HEK293T (cell line): ENCODE measurements at regions not wholly inside any gene's neighbourhood (a gene's known extent, or its start where the extent isn't known, plus 50 kb on each side); places are given as distances from the start of the nearest gene placed in this dataset.

ENCODE experiments used
- CTCF ChIA-PET: fragments of 350-600 bp; formaldehyde crosslinking; extraction: SDS; loops from one replicate; lab custom pipeline; 2021; ENCODE audit warnings: antibody characterized with exemption, inconsistent platforms; lab: Yijun Ruan, JAX
- POLR2A ChIA-PET: fragments of 350-600 bp; formaldehyde crosslinking; extraction: SDS; loops from one replicate; lab custom pipeline; 2020; ENCODE audit warnings: antibody characterized with exemption, inconsistent platforms; lab: Yijun Ruan, JAX
- DNase-seq: peaks from one replicate; pipeline ENCODE4 v3.0.0; 2012; ENCODE audit warnings: mixed read lengths; ENCODE audit errors: extremely low spot score
- ARNT ChIP-seq: fragments of 450-650 bp; IDR thresholded peaks from 2 replicates; pipeline ENCODE4 v1.6.1; 2017; ENCODE audit warnings: mild to moderate bottlenecking
- BHLHE40 ChIP-seq: fragments of 450-650 bp; IDR thresholded peaks from 2 replicates; pipeline ENCODE4 v1.6.1; 2016; ENCODE audit warnings: mild to moderate bottlenecking, moderate library complexity, borderline replicate concordance
- CTBP1 ChIP-seq: fragments of 450-650 bp; IDR thresholded peaks from 2 replicates; pipeline ENCODE4 v1.6.1; 2016; ENCODE audit warnings: borderline replicate concordance
- ELF4 ChIP-seq: fragments of 450-650 bp; IDR thresholded peaks from 2 replicates; pipeline ENCODE4 v1.6.1; 2017; ENCODE audit warnings: antibody characterized with exemption
- FOXA1 ChIP-seq: fragments of 450-650 bp; IDR thresholded peaks from 2 replicates; pipeline ENCODE4 v1.6.1; 2016; ENCODE audit warnings: mild to moderate bottlenecking
- FOXK2 ChIP-seq: fragments of 450-650 bp; IDR thresholded peaks from 2 replicates; pipeline ENCODE4 v1.6.1; 2016; ENCODE audit warnings: mild to moderate bottlenecking
- FOXM1 ChIP-seq: fragments of 450-650 bp; IDR thresholded peaks from 2 replicates; pipeline ENCODE4 v1.6.1; 2017; ENCODE audit warnings: mild to moderate bottlenecking, borderline replicate concordance
- HDGF ChIP-seq: fragments of 450-650 bp; IDR thresholded peaks from 2 replicates; pipeline ENCODE4 v1.6.1; 2017; ENCODE audit warnings: antibody characterized with exemption, borderline replicate concordance
- L3MBTL2 ChIP-seq: fragments of 450-650 bp; conservative IDR thresholded peaks from 2 replicates; pipeline ENCODE4 v1.6.1; 2016; ENCODE audit warnings: mild to moderate bottlenecking
- LEF1 ChIP-seq: fragments of 450-650 bp; IDR thresholded peaks from 2 replicates; pipeline ENCODE4 v1.6.1; 2017; ENCODE audit warnings: mild to moderate bottlenecking, borderline replicate concordance
- NFRKB ChIP-seq: fragments of 450-650 bp; IDR thresholded peaks from 2 replicates; pipeline ENCODE4 v1.6.1; 2016; ENCODE audit warnings: mild to moderate bottlenecking, moderate library complexity
- PKNOX1 ChIP-seq: fragments of 450-650 bp; IDR thresholded peaks from 2 replicates; pipeline ENCODE4 v1.6.1; 2016
- SP1 ChIP-seq: fragments of 450-650 bp; IDR thresholded peaks from 2 replicates; pipeline ENCODE4 v1.6.1; 2017
- SUZ12 ChIP-seq: fragments of 450-650 bp; IDR thresholded peaks from 2 replicates; pipeline ENCODE4 v1.6.1; 2016; ENCODE audit warnings: mild to moderate bottlenecking
- TARDBP ChIP-seq: fragments of 450-650 bp; IDR thresholded peaks from 2 replicates; pipeline ENCODE4 v1.6.1; 2016
- ZNF384 ChIP-seq: fragments of 450-650 bp; IDR thresholded peaks from 2 replicates; pipeline ENCODE4 v1.6.1; 2016

- no peak for TF ChIP-seq CTBP1
- no peak for TF ChIP-seq L3MBTL2
- TF ChIP-seq LEF1, result no peak
- TF ChIP-seq FOXA1, result no peak
- TF ChIP-seq SUZ12, result no peak
- TF ChIP-seq TARDBP, result no peak
- TF ChIP-seq SP1, result no peak
- no peak for TF ChIP-seq HDGF
- TF ChIP-seq FOXK2, result no peak
- no peak for TF ChIP-seq PKNOX1
- TF ChIP-seq NFRKB, result no peak
- TF ChIP-seq FOXM1, result no peak
- no peak for TF ChIP-seq BHLHE40
- no peak for TF ChIP-seq ELF4
- no peak for TF ChIP-seq ARNT
- TF ChIP-seq ZNF384, result no peak
- ChIA-PET POLR2A (no interaction called here), CTCF (no interaction called here)
- no peak for DNase-seq
Observed at GRCh38 chr5:18052569-18052968, 418.3 kb downstream of the TAF11L14 start.

GRCh38 chr5:18057725-18058124, 423.5 kb downstream of the TAF11L14 start:
- TF ChIP-seq PKNOX1 (no peak), SUZ12 (no peak), FOXA1 (no peak), HDGF (no peak)
- no peak for DNase-seq
- POLR2A ChIA-PET, result no interaction called here

GRCh38 chr5:18067615-18068014, 433.4 kb downstream of the TAF11L14 start:
- TF ChIP-seq HDGF, result no peak
- ChIA-PET CTCF (no interaction called here), POLR2A (no interaction called here)
- DNase-seq, result no peak

More at GRCh38 chr5:18057725-18058124, 423.5 kb downstream of the TAF11L14 start:
- CTCF ChIA-PET, result no interaction called here

- no peak for DNase-seq
- POLR2A ChIA-PET, result no interaction called here
- no peak for TF ChIP-seq FOXK2
- no peak for TF ChIP-seq CTBP1
- no peak for TF ChIP-seq TARDBP
- TF ChIP-seq NFRKB, result no peak
- no peak for TF ChIP-seq ARNT
- no peak for TF ChIP-seq LEF1
- no peak for TF ChIP-seq BHLHE40
- no peak for TF ChIP-seq SP1
- TF ChIP-seq L3MBTL2, result no peak
- no peak for TF ChIP-seq FOXA1
- no peak for TF ChIP-seq ELF4
- TF ChIP-seq HDGF, result no peak
- no peak for TF ChIP-seq SUZ12
- no peak for TF ChIP-seq PKNOX1
- CTCF ChIA-PET, result interaction anchor here (0.6 kb wide), 1 partner anchor 24 kb away, joined by 3 read pairs; no protein-coding TSS in a partner anchor
Observed at GRCh38 chr5:18068826-18069225, 434.6 kb downstream of the TAF11L14 start.

GRCh38 chr5:18069790-18070189, 435.5 kb downstream of the TAF11L14 start:
- CTCF ChIA-PET, result no interaction called here
- TF ChIP-seq FOXA1, result no peak
- no peak for TF ChIP-seq LEF1
- no peak for TF ChIP-seq ZNF384
- TF ChIP-seq FOXM1, result no peak
- no peak for TF ChIP-seq HDGF
- no peak for TF ChIP-seq CTBP1
- no peak for TF ChIP-seq SUZ12
- TF ChIP-seq ELF4, result no peak
- no peak for TF ChIP-seq TARDBP
- TF ChIP-seq FOXK2, result no peak
- no peak for TF ChIP-seq NFRKB
- no peak for TF ChIP-seq ARNT
- TF ChIP-seq PKNOX1, result no peak
- TF ChIP-seq L3MBTL2, result no peak
- no peak for TF ChIP-seq SP1
- no peak for TF ChIP-seq BHLHE40
- DNase-seq, result no peak
- POLR2A ChIA-PET, result no interaction called here

- POLR2A ChIA-PET, result no interaction called here
- no peak for DNase-seq
- TF ChIP-seq BHLHE40 (no peak), HDGF (no peak), LEF1 (no peak), NFRKB (no peak), ZNF384 (no peak), PKNOX1 (no peak), SP1 (no peak), CTBP1 (no peak), SUZ12 (no peak), L3MBTL2 (no peak), FOXA1 (no peak), TARDBP (no peak), ELF4 (no peak), FOXM1 (no peak)
- CTCF ChIA-PET, result no interaction called here
Observed at GRCh38 chr5:18072600-18072999, 438.3 kb downstream of the TAF11L14 start.
